Neural progenitor cell (in vitro differentiated cells): ENCODE measurements at regions not wholly inside any gene's neighbourhood (a gene's known extent, or its start where the extent isn't known, plus 50 kb on each side); places are given as distances from the start of the nearest gene placed in this dataset.
"Not testable (repeated sequence)": the region's sequence is repeated elsewhere in the genome, so short reads cannot be mapped to it uniquely, and the experiment has no call there.

Source experiments
- DNase-seq: peaks from one replicate; pipeline ENCODE4 v3.0.0-alpha.2; 2016; ENCODE audit warnings: low spot score
- H2AFZ ChIP-seq: fragments of 200-600 bp; sonication (generic); replicated peaks from 2 replicates; pipeline ENCODE4 v1.6.1; 2016; ENCODE audit warnings: antibody characterized with exemption
- H3F3A ChIP-seq: fragments of 200-600 bp; sonication (generic); 2 replicates; pipeline ENCODE4 v1.6.1; 2016; ENCODE audit warnings: antibody characterized with exemption, low read depth
- H3K27ac ChIP-seq: fragments of 200-600 bp; sonication (generic); 2 replicates; pipeline ENCODE4 v1.5.1; 2016; ENCODE audit warnings: mild to moderate bottlenecking
- H3K27me3 ChIP-seq: fragments of 200-600 bp; sonication (generic); 2 replicates; pipeline ENCODE4 v1.6.1; 2016; ENCODE audit warnings: mild to moderate bottlenecking, moderate library complexity
- H3K36me3 ChIP-seq: fragments of 200-600 bp; sonication (generic); 2 replicates; pipeline ENCODE4 v1.5.1; 2016
- H3K4me1 ChIP-seq: fragments of 200-600 bp; sonication (generic); 2 replicates; pipeline ENCODE4 v1.6.1; 2016; ENCODE audit warnings: mixed run types
- H3K4me2 ChIP-seq: fragments of 200-600 bp; sonication (generic); 2 replicates; pipeline ENCODE4 v1.6.1; 2016
- H3K4me3 ChIP-seq: fragments of 200-600 bp; sonication (generic); 2 replicates; pipeline ENCODE4 v1.5.1; 2016
- H3K79me2 ChIP-seq: fragments of 200-600 bp; sonication (generic); 2 replicates; pipeline ENCODE4 v1.6.1; 2016; ENCODE audit warnings: low read depth
- H3K9ac ChIP-seq: fragments of 200-600 bp; sonication (generic); 2 replicates; pipeline ENCODE4 v1.6.1; 2016
- H3K9me3 ChIP-seq: fragments of 200-600 bp; sonication (generic); 2 replicates; pipeline ENCODE4 v1.5.1; 2016; ENCODE audit warnings: low read depth
- H4K20me1 ChIP-seq: fragments of 200-600 bp; sonication (generic); 2 replicates; pipeline ENCODE4 v1.6.1; 2016; ENCODE audit warnings: low read depth
- H3K27ac Mint-ChIP-seq: 3 replicates; pipeline ENCODE4 v1.8.0; 2021; ENCODE audit warnings: mixed read lengths
- H3K27me3 Mint-ChIP-seq: 2 replicates; pipeline ENCODE4 v1.8.0; 2022; ENCODE audit warnings: low read depth, mild to moderate bottlenecking, inconsistent platforms, moderate library complexity, mixed read lengths; ENCODE audit not compliant: insufficient read depth
- H3K36me3 Mint-ChIP-seq: 3 replicates; pipeline ENCODE4 v1.8.0; 2021; ENCODE audit warnings: mixed read lengths
- H3K4me1 Mint-ChIP-seq: 3 replicates; pipeline ENCODE4 v1.8.0; 2021; ENCODE audit warnings: mixed read lengths
- H3K4me3 Mint-ChIP-seq: 3 replicates; pipeline ENCODE4 v1.8.0; 2021; ENCODE audit warnings: mild to moderate bottlenecking, moderate library complexity, mixed read lengths
- H3K9me3 Mint-ChIP-seq: 3 replicates; pipeline ENCODE4 v1.8.0; 2020; ENCODE audit warnings: mixed read lengths
- CTCF ChIP-seq: fragments of 200-600 bp; sonication (generic); IDR thresholded peaks from 2 replicates; pipeline ENCODE4 v1.5.1; 2017; ENCODE audit warnings: antibody characterized with exemption, mild to moderate bottlenecking
- EZH2 ChIP-seq: fragments of 200-600 bp; sonication (generic); IDR thresholded peaks from 2 replicates; pipeline ENCODE4 v1.6.1; 2017; ENCODE audit warnings: antibody characterized with exemption, mild to moderate bottlenecking, moderate library complexity
- EZH2phosphoT487 ChIP-seq: fragments of 200-600 bp; sonication (generic); IDR thresholded peaks from 2 replicates; pipeline ENCODE4 v1.6.1; 2017; ENCODE audit warnings: antibody characterized with exemption

- no peaks in the 10 kb centered on the region for H3K36me3 ChIP-seq
- H3K9me3 Mint-ChIP-seq: peaks cover 5% of the 10 kb centered on the region
- no peaks in the 10 kb centered on the region for H3K27me3 ChIP-seq
- DNase-seq: no peak
- H3K4me3 Mint-ChIP-seq: no peak overlapping the region
- no peak overlapping the region for H3K27ac ChIP-seq
- peaks cover 4% of the 10 kb centered on the region for H3K4me1 Mint-ChIP-seq
- peaks cover 21% of the 10 kb centered on the region for H3K4me1 ChIP-seq
- peaks cover 10% of the 10 kb centered on the region for H3F3A ChIP-seq
- no peaks in the 10 kb centered on the region for H3K36me3 Mint-ChIP-seq
- H3K9me3 ChIP-seq: no peaks in the 10 kb centered on the region
- no peak overlapping the region for H3K9ac ChIP-seq
- peaks cover 7% of the 10 kb centered on the region for H3K27me3 Mint-ChIP-seq
- no peak overlapping the region for H3K27ac Mint-ChIP-seq
- H2AFZ ChIP-seq: no peak overlapping the region
- TF ChIP-seq EZH2: no peak
- no peak for TF ChIP-seq EZH2phosphoT487
- no peak for TF ChIP-seq CTCF
- no peaks in the 10 kb centered on the region for H4K20me1 ChIP-seq
- no peaks in the 10 kb centered on the region for H3K79me2 ChIP-seq
- H3K4me3 ChIP-seq: no peak overlapping the region
- H3K4me2 ChIP-seq: no peak overlapping the region
Measured at GRCh38 chr16:5753381-5753780, 655.8 kb upstream of the EEF2KMT start.

- Histone ChIP-seq H3F3A (peaks cover 10% of the 10 kb centered on the region), H3K9ac (no peak overlapping the region), H3K36me3 (no peaks in the 10 kb centered on the region), H3K9me3 (no peaks in the 10 kb centered on the region), H3K4me2 (no peak overlapping the region), H3K4me1 (peaks cover 21% of the 10 kb centered on the region), H3K27ac (no peak overlapping the region), H4K20me1 (no peaks in the 10 kb centered on the region), H3K4me3 (no peak overlapping the region), H2AFZ (no peak overlapping the region), H3K27me3 (no peaks in the 10 kb centered on the region), H3K79me2 (no peaks in the 10 kb centered on the region)
- TF ChIP-seq CTCF (no peak), EZH2phosphoT487 (no peak), EZH2 (no peak)
- Mint-ChIP-seq H3K4me3 (no peak overlapping the region), H3K27me3 (peaks cover 5% of the 10 kb centered on the region), H3K27ac (no peak overlapping the region), H3K9me3 (peaks cover 7% of the 10 kb centered on the region), H3K36me3 (no peaks in the 10 kb centered on the region), H3K4me1 (peaks cover 4% of the 10 kb centered on the region)
- no peak for DNase-seq
Measured at GRCh38 chr16:5751216-5751615, 653.6 kb upstream of the EEF2KMT start.

GRCh38 chr16:5750439-5750838, 652.8 kb upstream of the EEF2KMT start:
- H3K9me3 ChIP-seq, H3K4me3 Mint-ChIP-seq, H3K4me3 ChIP-seq, H3K27ac Mint-ChIP-seq, H3K79me2 ChIP-seq, H3F3A ChIP-seq, H3K27me3 ChIP-seq, H3K9me3 Mint-ChIP-seq, H3K36me3 Mint-ChIP-seq, H3K27ac ChIP-seq, DNase-seq, H3K36me3 ChIP-seq, H3K4me1 Mint-ChIP-seq, H3K9ac ChIP-seq, H3K27me3 Mint-ChIP-seq, H4K20me1 ChIP-seq: not testable (repeated sequence)
- Histone ChIP-seq H3K4me1 (peaks cover 21% of the 10 kb centered on the region), H3K4me2 (peak overlapping the region; percentile 55), H2AFZ (peak overlapping the region; percentile 68)

GRCh38 chr16:5738586-5738985, 641.0 kb upstream of the EEF2KMT start:
- Histone ChIP-seq H3K9ac (no peak overlapping the region), H3K36me3 (no peaks in the 10 kb centered on the region), H3K4me3 (no peak overlapping the region), H3K79me2 (no peaks in the 10 kb centered on the region), H3K27ac (no peak overlapping the region), H3K4me2 (no peak overlapping the region), H3F3A (no peaks in the 10 kb centered on the region), H4K20me1 (no peaks in the 10 kb centered on the region), H3K27me3 (no peaks in the 10 kb centered on the region), H3K4me1 (no peaks in the 10 kb centered on the region), H3K9me3 (no peaks in the 10 kb centered on the region), H2AFZ (no peak overlapping the region)
- Mint-ChIP-seq H3K9me3 (no peaks in the 10 kb centered on the region), H3K36me3 (no peaks in the 10 kb centered on the region), H3K27me3 (peaks cover 4% of the 10 kb centered on the region), H3K4me1 (peaks cover 6% of the 10 kb centered on the region), H3K27ac (no peak overlapping the region), H3K4me3 (no peak overlapping the region)
- no peak for DNase-seq
- no peak for TF ChIP-seq EZH2phosphoT487
- no peak for TF ChIP-seq EZH2
- TF ChIP-seq CTCF: no peak
